HUDEP-2 (cell line): ENCODE measurements at regions not wholly inside any gene's neighbourhood (a gene's known extent, or its start where the extent isn't known, plus 50 kb on each side); places are given as distances from the start of the nearest gene placed in this dataset.
A peak's percentile ranks its signal among the peaks of the same experiment; 100 is the strongest.

Source experiments
- DNase-seq, 76 experiments: peaks; one replicate each; lab custom pipeline; 2025; ENCODE audit not compliant: unreplicated experiment in 76 of 76; lab: John Stamatoyannopoulos, UW

DNA sequence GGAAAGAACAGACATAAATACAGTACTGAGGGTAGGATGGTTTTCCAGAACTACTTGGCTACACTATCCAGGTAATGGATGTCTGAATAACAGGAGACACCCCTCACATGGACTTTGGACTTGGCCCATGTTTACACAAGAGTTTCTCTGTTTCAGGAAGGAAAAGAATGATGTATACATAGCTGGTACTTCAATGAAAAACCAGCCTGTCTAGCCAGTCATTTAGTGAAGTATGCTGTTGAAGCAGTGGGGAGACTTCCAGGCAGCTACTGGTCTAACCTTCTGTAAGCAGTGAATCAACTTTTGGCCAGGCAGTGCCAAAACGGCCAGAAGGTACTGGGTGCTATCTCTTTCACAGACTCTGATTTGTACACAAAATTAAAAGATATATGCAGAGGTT lies 135.0 kb downstream of the MBL2 start:
- DNase-seq: no peak

- no peak for DNase-seq
Measured at GRCh38 chr10:52639652-52640051, 132.9 kb downstream of the MBL2 start.

- DNase-seq: no peak
Measured at GRCh38 chr10:52642208-52642607, 130.4 kb downstream of the MBL2 start.

GRCh38 chr10:52644373-52645186 lies 128.0 kb downstream of the MBL2 start:
- DNase-seq: peak in 42 of 76 experiments; percentile 0 to 55 (median 14)

- DNase-seq: no peak
Measured at GRCh38 chr10:52645187-52645758, 127.3 kb downstream of the MBL2 start.

GRCh38 chr10:52649511-52649910 lies 123.1 kb downstream of the MBL2 start:
- DNase-seq: no peak

GRCh38 chr10:52650873-52651272 lies 121.7 kb downstream of the MBL2 start:
- DNase-seq: no peak

GRCh38 chr10:52651293-52651692 lies 121.3 kb downstream of the MBL2 start:
- no peak for DNase-seq

DNA sequence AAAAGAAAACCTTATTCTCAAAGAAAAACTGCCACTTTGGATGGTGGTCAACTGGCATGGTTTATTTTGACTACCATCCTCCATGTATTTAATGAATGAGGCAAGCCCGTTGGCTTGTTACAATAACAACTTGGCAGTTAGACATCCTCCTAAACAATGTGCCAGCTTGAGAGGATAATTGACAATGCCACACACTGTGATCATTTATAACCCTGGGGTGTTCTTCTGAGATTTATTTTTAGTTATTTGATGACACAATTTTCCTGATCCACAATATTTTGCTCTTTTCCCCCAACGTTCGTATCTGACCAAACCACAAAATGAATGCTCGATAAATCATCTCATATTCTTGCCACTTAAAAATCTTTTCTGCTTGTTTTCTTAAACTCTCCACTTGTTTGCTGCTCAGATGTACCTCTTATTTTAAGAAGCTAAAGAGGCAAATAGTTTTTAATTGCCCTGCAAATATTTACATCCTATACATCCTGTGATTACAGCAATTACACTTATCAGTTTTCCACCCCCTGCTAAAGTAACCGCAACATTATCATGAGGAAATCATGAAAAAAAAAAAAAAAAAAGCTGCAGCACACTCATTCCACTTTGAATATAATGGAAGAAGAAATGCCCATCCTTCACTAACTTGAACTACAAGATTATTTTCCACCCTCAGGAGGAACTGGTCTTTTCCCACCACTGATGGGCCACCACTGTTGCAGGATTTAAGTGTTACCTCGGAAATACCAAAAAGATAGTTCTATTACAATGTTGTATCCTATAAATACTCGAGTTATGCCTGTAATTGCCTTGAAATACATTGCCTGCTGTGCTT lies 119.9 kb downstream of the MBL2 start:
- no peak for DNase-seq

DNA sequence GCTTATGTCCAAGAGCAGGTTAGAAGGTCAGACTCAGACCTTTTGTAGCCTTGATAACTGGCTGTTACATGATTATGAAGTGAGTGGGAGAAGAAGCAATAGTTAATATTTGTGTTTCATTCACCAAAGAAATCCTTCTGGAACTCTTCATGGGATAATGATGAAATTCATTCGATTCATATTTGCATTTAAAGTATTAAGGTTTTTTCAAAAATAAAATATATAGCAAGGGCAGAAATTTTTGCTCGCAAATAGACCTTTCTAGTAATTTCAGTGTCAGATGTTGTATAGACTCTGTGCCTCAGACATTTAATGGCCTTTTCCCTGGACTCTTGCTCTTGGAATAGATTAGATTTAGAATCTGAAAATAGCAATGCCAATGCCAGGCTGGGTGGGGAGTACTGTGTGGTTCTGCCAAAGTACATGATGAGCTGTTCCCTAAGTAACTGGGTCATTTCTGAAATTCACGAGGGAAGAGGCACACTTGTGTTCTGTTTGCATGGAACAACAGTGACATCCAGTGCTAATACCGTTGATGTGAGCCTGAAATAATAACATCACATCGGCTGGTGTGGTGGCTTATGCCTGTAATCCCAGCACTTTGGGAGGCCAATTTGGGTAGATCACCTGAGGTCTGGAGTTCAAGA lies 119.2 kb downstream of the MBL2 start:
- DNase-seq: no peak

DNA sequence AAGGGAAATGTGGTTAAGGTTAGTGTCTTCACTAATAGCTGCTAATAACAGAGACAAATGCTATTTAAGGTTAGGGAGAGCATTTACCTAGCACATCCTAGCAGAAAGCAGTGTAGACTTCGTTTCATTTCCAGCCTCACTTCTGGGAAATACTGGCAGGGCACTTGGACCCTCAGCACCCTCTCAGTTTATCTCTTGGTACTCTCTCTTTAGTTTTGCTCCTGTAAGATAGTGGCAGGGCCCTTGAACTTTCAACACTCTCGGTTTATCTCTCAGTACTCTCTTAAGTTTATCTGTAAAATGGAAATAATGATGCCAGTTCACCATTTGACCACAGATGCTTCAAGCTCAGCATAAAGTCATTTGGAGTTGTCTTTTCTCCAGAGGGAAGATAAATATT lies 118.4 kb downstream of the MBL2 start:
- no peak for DNase-seq

GRCh38 chr10:52658112-52658511 lies 114.5 kb downstream of the MBL2 start:
- no peak for DNase-seq

GRCh38 chr10:52659085-52659484 lies 113.5 kb downstream of the MBL2 start:
- no peak for DNase-seq

GRCh38 chr10:52662256-52662655 lies 110.3 kb downstream of the MBL2 start:
- no peak for DNase-seq

DNA sequence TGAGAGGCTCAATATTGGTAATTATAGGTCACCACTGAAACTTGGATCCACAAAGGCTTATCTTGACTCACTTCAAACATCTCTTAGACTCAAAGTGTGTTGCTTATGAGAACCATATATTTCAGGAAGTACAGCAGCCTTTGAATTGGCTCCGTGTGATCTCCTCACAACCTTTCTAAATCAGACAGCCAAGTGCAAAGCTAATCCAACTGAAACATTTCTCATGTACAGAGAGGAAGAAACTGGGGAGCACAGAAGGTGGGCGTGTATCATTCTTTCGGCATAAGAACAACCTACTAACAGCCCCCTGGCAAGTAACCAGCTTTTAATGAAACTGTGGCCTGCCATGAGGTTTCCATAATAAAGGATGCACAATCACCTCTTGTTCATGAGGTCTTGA lies 109.4 kb downstream of the MBL2 start:
- no peak for DNase-seq

GRCh38 chr10:52664629-52665028 lies 108.0 kb downstream of the MBL2 start:
- no peak for DNase-seq

GRCh38 chr10:52665821-52666220 lies 106.8 kb downstream of the MBL2 start:
- DNase-seq: no peak

DNA sequence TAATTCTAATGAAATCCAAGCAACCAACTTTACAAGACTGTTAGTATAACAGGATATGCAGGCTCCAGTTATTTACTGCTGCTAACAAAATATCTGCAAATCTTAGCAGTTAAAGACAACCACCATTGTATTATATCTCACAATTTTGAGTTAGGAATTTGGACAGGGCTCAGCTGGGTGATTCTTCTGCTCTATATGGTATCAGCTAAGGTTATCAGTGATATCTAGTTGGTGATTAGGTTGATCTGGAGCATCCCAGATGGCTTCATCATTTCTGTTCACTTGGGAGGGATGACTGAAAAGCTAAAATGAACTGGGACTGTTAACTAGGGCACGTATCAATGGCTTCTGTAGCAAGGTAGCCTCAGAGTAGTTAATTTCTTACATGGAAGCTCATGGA lies 105.7 kb downstream of the MBL2 start:
- DNase-seq: no peak

DNA sequence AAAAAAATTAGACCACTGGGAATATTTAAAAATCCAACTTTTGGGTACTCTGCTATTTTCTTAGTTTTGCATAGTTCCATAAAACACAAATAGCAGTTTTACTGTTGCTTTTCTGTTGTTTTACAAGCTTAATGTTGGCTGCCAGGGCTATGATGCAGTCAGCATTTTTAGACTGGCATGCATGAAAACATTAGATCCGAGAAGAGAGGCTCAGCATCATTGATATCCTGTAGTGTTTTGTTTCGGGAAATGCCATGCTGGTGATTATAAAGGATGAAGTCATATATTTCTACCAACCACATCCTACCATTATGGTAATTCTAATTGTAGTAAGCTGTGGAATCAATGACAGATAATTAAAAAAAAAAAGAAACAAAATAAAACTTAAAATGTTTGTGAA lies 104.6 kb downstream of the MBL2 start:
- no peak for DNase-seq

DNA sequence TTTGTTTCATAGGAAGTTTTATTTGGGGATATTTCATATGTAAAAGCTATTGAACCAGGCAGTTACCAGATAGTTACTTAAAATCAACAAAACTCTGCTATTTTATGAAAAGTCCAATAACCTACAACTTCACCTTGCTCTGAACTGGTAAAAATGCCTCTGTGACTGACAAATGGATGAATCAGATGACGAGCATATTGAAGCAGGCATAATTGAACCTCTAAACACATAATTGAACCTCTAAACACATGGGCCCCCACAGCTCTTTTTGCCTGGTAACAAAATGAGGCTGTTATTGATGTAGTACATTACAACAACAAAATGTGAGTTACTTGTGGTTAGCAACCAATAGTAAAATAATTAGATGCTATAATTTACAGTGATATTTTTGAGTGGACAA lies 99.7 kb downstream of the MBL2 start:
- no peak for DNase-seq

DNA sequence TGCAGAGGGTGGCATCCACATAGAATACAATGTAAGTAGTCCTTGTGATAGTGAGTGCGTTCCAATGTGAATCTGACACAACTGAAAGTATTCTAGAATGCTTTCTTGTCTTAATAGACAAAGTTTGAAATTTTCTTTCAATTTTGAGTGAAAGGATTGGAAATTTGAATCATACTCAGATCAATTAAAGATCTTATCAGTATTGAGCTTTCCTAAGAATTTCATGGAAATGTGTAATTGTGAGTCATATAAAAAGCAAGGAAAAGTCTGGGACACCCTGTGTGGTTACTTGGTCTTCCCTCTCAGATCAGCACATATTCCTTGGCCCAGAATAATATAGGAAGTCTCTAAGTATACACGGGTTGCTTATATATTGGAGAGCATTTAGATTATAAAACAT lies 99.1 kb downstream of the MBL2 start:
- no peak for DNase-seq
